A673 (cell line): ENCODE measurements at regions not wholly inside any gene's neighbourhood (a gene's known extent, or its start where the extent isn't known, plus 50 kb on each side); places are given as distances from the start of the nearest gene placed in this dataset.

Experiments
- BruUV-seq: library from RNA; stranded (reverse); fragments of 400-500 nt; replicated peaks from 2 replicates; lab custom pipeline; 2021; lab: Mats Ljungman, UMichigan
- CTCF ChIA-PET: fragments of 300-600 bp; sonication (Branson Sonifier 250); formaldehyde crosslinking; loops from one replicate; lab custom pipeline; 2022; ENCODE audit warnings: antibody characterized with exemption; lab: Charles Lee
- POLR2A ChIA-PET: fragments of 300-600 bp; sonication (Branson Sonifier 250); formaldehyde crosslinking; loops from one replicate; lab custom pipeline; 2022; ENCODE audit warnings: antibody characterized with exemption; ENCODE audit not compliant: low non-redundant PET; lab: Charles Lee
- DNase-seq: peaks from one replicate; pipeline ENCODE4 v3.0.0-alpha.2; 2015; ENCODE audit warnings: low spot score
- H3K27ac ChIP-seq: fragments of 200-600 bp; sonication (generic); 2 replicates; pipeline ENCODE4 v1.5.1; 2016; ENCODE audit warnings: mixed run types, low read depth, mild to moderate bottlenecking, mixed read lengths, antibody characterized with exemption, low read length; ENCODE audit not compliant: poor library complexity, severe bottlenecking
- H3K27me3 ChIP-seq: fragments of 200-600 bp; sonication (generic); replicated peaks from 2 replicates; pipeline ENCODE4 v1.6.1; 2017; ENCODE audit warnings: mixed run types, low read depth, mild to moderate bottlenecking, mixed read lengths, antibody characterized with exemption, low read length; ENCODE audit not compliant: insufficient read depth, poor library complexity
- H3K36me3 ChIP-seq: fragments of 200-600 bp; sonication (generic); 2 replicates; pipeline ENCODE4 v1.6.1; 2016; ENCODE audit warnings: mixed run types, mild to moderate bottlenecking, mixed read lengths, antibody characterized with exemption, low read length; ENCODE audit not compliant: insufficient read depth, poor library complexity, severe bottlenecking
- H3K4me1 ChIP-seq: fragments of 200-600 bp; sonication (generic); 2 replicates; pipeline ENCODE4 v1.6.1; 2017; ENCODE audit warnings: mixed run types, mild to moderate bottlenecking, mixed read lengths, antibody characterized with exemption, low read length; ENCODE audit not compliant: insufficient read depth, poor library complexity, severe bottlenecking
- H3K4me3 ChIP-seq: fragments of 200-600 bp; sonication (generic); 2 replicates; pipeline ENCODE4 v1.5.1; 2016; ENCODE audit warnings: low read depth, mixed run types, mild to moderate bottlenecking, mixed read lengths, low read length; ENCODE audit not compliant: poor library complexity, severe bottlenecking
- H3K9me3 ChIP-seq: fragments of 200-600 bp; sonication (generic); 2 replicates; pipeline ENCODE4 v1.6.1; 2016; ENCODE audit warnings: mixed run types, low read depth, mild to moderate bottlenecking, mixed read lengths, antibody characterized with exemption, low read length; ENCODE audit not compliant: poor library complexity, severe bottlenecking
- CTCF ChIP-seq: fragments of 300-800, 200-600 bp; sonication (generic); conservative IDR thresholded peaks from 2 replicates; pipeline ENCODE4 v1.5.1; 2017; ENCODE audit warnings: low read depth, mild to moderate bottlenecking, antibody characterized with exemption, low read length, moderate library complexity, mixed read lengths
- EZH2 ChIP-seq: fragments of 200-600 bp; sonication (generic); IDR thresholded peaks from 2 replicates; pipeline ENCODE4 v1.6.1; 2017; ENCODE audit warnings: borderline replicate concordance, low read depth, mild to moderate bottlenecking, mixed read lengths, antibody characterized with exemption, low read length; ENCODE audit not compliant: poor library complexity, severe bottlenecking
- intact Hi-C: fragments of 100-400 bp; cut with micrococcal nuclease; formaldehyde crosslinking; loops from one replicate; pipeline ENCODE4 v1.10.0; 2022; ENCODE audit not compliant: unreplicated experiment

DNA sequence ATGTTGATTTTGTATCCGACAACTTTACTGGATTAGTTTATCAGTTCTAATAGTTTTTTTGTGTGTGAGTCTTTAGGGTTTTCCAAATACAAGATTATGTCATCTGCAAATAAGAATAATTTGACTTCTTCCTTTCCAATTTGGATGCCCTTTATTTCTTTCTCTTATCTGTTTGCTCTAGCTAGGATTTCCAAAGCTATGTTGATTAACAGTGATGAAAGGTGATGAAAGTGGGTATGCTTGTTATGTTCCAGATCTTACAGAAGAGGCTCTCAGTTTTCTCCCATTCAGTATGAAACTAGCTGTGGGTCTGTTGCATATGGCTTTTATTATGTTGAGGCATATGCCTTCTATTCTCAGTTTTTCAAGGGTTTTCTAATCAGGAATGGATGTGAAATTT, 56.4 kb upstream of the CHRNB4 start:
- no peaks in the 10 kb centered on the region for H3K36me3 ChIP-seq
- H3K9me3 ChIP-seq: no peaks in the 10 kb centered on the region
- no peaks in the 10 kb centered on the region for H3K4me1 ChIP-seq
- DNase-seq: no peak
- intact Hi-C loops: no loop called here
- H3K27me3 ChIP-seq: peaks cover 89% of the 10 kb centered on the region
- POLR2A ChIA-PET: no interaction called here
- no TSS peak for BruUV-seq
- no peak overlapping the region for H3K27ac ChIP-seq
- CTCF ChIA-PET: no interaction called here
- no peak for TF ChIP-seq EZH2
- no peak for TF ChIP-seq CTCF
- H3K4me3 ChIP-seq: no peak overlapping the region

GRCh38 chr15:78696436-78696835, 55.4 kb upstream of the CHRNB4 start:
- ChIA-PET POLR2A (no interaction called here), CTCF (no interaction called here)
- Histone ChIP-seq H3K36me3 (no peaks in the 10 kb centered on the region), H3K27me3 (peaks cover 92% of the 10 kb centered on the region), H3K27ac (no peak overlapping the region), H3K4me3 (no peak overlapping the region), H3K9me3 (no peaks in the 10 kb centered on the region), H3K4me1 (no peaks in the 10 kb centered on the region)
- DNase-seq: no peak
- no TSS peak for BruUV-seq
- TF ChIP-seq CTCF (no peak), EZH2 (no peak)
- intact Hi-C loops: no loop called here

DNA sequence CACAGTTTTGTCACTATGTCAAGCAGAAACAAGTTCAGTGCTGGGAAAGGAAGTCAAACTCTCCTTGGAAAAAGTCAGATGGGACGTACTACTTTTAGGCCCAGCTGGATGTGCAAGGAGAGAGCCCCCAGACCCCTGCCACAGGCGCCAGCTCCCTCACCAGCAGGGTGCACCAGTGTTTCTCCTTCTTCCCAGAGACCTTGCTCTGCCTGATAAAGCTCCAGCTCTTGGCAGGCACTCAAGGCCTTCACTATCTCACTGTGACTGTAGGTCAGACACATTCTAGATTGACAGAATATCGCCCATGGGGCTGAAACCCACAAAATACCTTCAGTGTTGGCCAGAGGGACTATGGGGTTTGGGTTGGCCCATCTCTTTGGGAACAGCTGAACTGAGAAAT, 54.8 kb upstream of the CHRNB4 start:
- POLR2A ChIA-PET: no interaction called here
- no TSS peak for BruUV-seq

More for the DNA sequence above, 54.8 kb upstream of the CHRNB4 start:
- Histone ChIP-seq H3K36me3 (no peaks in the 10 kb centered on the region), H3K27ac (no peak overlapping the region), H3K4me1 (no peaks in the 10 kb centered on the region), H3K9me3 (no peaks in the 10 kb centered on the region), H3K27me3 (peaks cover 93% of the 10 kb centered on the region), H3K4me3 (no peak overlapping the region)
- TF ChIP-seq EZH2: no peak
- TF ChIP-seq CTCF: no peak
- intact Hi-C loops: no loop called here
- DNase-seq: no peak
- CTCF ChIA-PET: no interaction called here
